Liver (tissue), 8 donors: ENCODE measurements at regions not wholly inside any gene's neighbourhood (a gene's known extent, or its start where the extent isn't known, plus 50 kb on each side); places are given as distances from the start of the nearest gene placed in this dataset.

Experiments
- DNase-seq: peaks from one replicate; pipeline ENCODE4 v3.0.0-alpha.2; 2017; ENCODE audit warnings: low spot score
- H3K27ac ChIP-seq, 2 donors: one replicate each; pipeline ENCODE4 v1.7.0; 2013; ENCODE audit warnings: inconsistent platforms in 2 of 2, low read length in 2 of 2, control low read depth in 1 of 2, low read depth in 1 of 2, mild to moderate bottlenecking in 1 of 2
- H3K27me3 ChIP-seq, 4 donors: one replicate each; pipeline versions ENCODE4 v1.6.1 to v1.7.0; 2013; ENCODE audit warnings: low read length in 3 of 4, inconsistent platforms in 1 of 4, mild to moderate bottlenecking in 1 of 4, moderate library complexity in 1 of 4; ENCODE audit not compliant: control insufficient read depth in 4 of 4, insufficient read depth in 4 of 4
- H3K36me3 ChIP-seq, 4 donors: one replicate each; pipeline versions ENCODE4 v1.6.1 to v1.7.0; 2013; ENCODE audit warnings: low read length in 3 of 4, mild to moderate bottlenecking in 3 of 4, low read depth in 1 of 4, moderate library complexity in 1 of 4; ENCODE audit not compliant: control insufficient read depth in 4 of 4, insufficient read depth in 3 of 4
- H3K4me1 ChIP-seq, 4 donors: one replicate each; pipeline versions ENCODE4 v1.6.1 to v1.7.0; 2013; ENCODE audit warnings: low read length in 3 of 4, mild to moderate bottlenecking in 3 of 4, moderate library complexity in 1 of 4; ENCODE audit not compliant: control insufficient read depth in 4 of 4, insufficient read depth in 4 of 4
- H3K4me3 ChIP-seq, 3 donors: one replicate each; pipeline versions ENCODE4 v1.6.1 to v1.7.0; 2013; ENCODE audit warnings: low read length in 3 of 3, control low read depth in 1 of 3, low read depth in 1 of 3, mild to moderate bottlenecking in 1 of 3
- H3K9ac ChIP-seq, 2 donors: one replicate each; pipeline ENCODE4 v1.7.0; 2013; ENCODE audit warnings: low read length in 2 of 2, mild to moderate bottlenecking in 2 of 2, moderate library complexity in 2 of 2, control low read depth in 1 of 2, low read depth in 1 of 2
- H3K9me3 ChIP-seq, 4 donors: one replicate each; pipeline versions ENCODE4 v1.6.1 to v1.7.0; 2013; ENCODE audit warnings: low read length in 3 of 4; ENCODE audit not compliant: control insufficient read depth in 4 of 4
- FOXA1 ChIP-seq: IDR thresholded peaks from 2 replicates; pipeline ENCODE4 v1.6.1; 2016; ENCODE audit warnings: antibody characterized with exemption
- FOXA2 ChIP-seq: IDR thresholded peaks from 2 replicates; pipeline ENCODE4 v1.6.1; 2016; ENCODE audit warnings: antibody characterized with exemption
- GABPA ChIP-seq, 2 donors: IDR thresholded peaks in 1 of 2; conservative IDR thresholded peaks in 1 of 2; 2 replicates each; pipeline ENCODE4 v1.6.1; 2016; ENCODE audit warnings: antibody characterized with exemption in 2 of 2, mild to moderate bottlenecking in 1 of 2, moderate library complexity in 1 of 2
- HNF4A ChIP-seq, 2 donors: conservative IDR thresholded peaks; 2 replicates each; pipeline ENCODE4 v1.6.1; 2016; ENCODE audit warnings: antibody characterized with exemption in 2 of 2, mild to moderate bottlenecking in 2 of 2
- HNF4G ChIP-seq: IDR thresholded peaks from 2 replicates; pipeline ENCODE4 v1.6.1; 2016; ENCODE audit warnings: antibody characterized with exemption
- JUND ChIP-seq, 2 donors: IDR thresholded peaks; 2 replicates each; pipeline ENCODE4 v1.6.1; 2016; ENCODE audit warnings: antibody characterized with exemption in 2 of 2
- NR2F2 ChIP-seq: IDR thresholded peaks from 2 replicates; pipeline ENCODE4 v1.6.1; 2016; ENCODE audit warnings: antibody characterized with exemption
- RAD21 ChIP-seq, 2 donors: IDR thresholded peaks; 2 replicates each; pipeline ENCODE4 v1.6.1; 2016; ENCODE audit warnings: antibody characterized with exemption in 2 of 2, mild to moderate bottlenecking in 2 of 2
- RXRA ChIP-seq, 2 donors: IDR thresholded peaks; 2 replicates each; pipeline ENCODE4 v1.6.1; 2017 to 2018; ENCODE audit warnings: antibody characterized with exemption in 2 of 2, mild to moderate bottlenecking in 1 of 2
- SP1 ChIP-seq: IDR thresholded peaks from 2 replicates; pipeline ENCODE4 v1.6.1; 2018; ENCODE audit warnings: antibody characterized with exemption, mild to moderate bottlenecking
- TAF1 ChIP-seq: conservative IDR thresholded peaks from 2 replicates; pipeline ENCODE4 v1.6.1; 2016; ENCODE audit warnings: antibody characterized with exemption, mild to moderate bottlenecking
- WGBS: extraction: QIAGEN DNeasy Blood & Tissue Kit; methylation state at CpG from one replicate; pipeline ENCODE4 v1.1.7; 2013; 5-methylcytosine and 5-hydroxymethylcytosine counted together
- TF ChIP-seq, protein P1 (sequence below): IDR thresholded peaks from 2 replicates; pipeline ENCODE4 v1.6.1; 2016; ENCODE audit warnings: antibody characterized with exemption
- TF ChIP-seq, protein P2 (sequence below): IDR thresholded peaks from 2 replicates; pipeline ENCODE4 v1.6.1; 2016; ENCODE audit warnings: antibody characterized with exemption
- TF ChIP-seq, protein P3 (sequence below): IDR thresholded peaks from 2 replicates; pipeline ENCODE4 v1.6.1; 2016; ENCODE audit warnings: antibody characterized with exemption, mild to moderate bottlenecking
- TF ChIP-seq, protein P4 (sequence below): fragments of 150-350 bp; IDR thresholded peaks from 2 replicates; pipeline ENCODE4 v1.5.1; 2017; ENCODE audit warnings: improper control_type of control experiment, low read depth, low read length; ENCODE audit not compliant: missing input control
- donor health status: healthy.
- donor health status: healthy.
- donor health status: healthy.
- donor health status: healthy.
- donor health status: healthy.

DNA sequence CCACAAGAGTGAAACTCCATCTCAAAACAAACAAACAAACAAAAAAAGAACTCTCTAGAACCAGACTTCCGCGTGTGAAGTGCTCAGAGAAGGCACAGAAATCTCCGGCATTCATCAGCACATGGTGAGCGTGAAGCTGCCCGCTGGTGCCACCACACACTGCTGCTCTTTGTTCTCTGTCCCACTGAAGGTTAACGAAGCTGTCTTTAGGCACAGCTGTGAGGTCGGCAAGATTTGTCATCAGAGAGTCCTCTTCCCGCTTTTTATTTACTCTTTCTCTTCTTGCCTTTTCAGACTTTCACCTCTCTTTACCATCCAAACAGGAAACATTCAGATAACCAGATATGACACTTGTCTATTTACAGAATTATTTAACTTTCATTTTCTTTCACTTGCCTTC lies 115.2 kb upstream of the ARGLU1 start:
- Histone ChIP-seq H3K9ac (no peak overlapping the region), H3K9me3 (no peaks in the 10 kb centered on the region), H3K4me1 (peaks cover 0 to 3% (median 1%) of the 10 kb centered on the region in 4 donors), H3K27ac (no peak overlapping the region), H3K36me3 (no peaks in the 10 kb centered on the region), H3K27me3 (no peaks in the 10 kb centered on the region), H3K4me3 (no peak overlapping the region)
- TF ChIP-seq, protein P1, sequence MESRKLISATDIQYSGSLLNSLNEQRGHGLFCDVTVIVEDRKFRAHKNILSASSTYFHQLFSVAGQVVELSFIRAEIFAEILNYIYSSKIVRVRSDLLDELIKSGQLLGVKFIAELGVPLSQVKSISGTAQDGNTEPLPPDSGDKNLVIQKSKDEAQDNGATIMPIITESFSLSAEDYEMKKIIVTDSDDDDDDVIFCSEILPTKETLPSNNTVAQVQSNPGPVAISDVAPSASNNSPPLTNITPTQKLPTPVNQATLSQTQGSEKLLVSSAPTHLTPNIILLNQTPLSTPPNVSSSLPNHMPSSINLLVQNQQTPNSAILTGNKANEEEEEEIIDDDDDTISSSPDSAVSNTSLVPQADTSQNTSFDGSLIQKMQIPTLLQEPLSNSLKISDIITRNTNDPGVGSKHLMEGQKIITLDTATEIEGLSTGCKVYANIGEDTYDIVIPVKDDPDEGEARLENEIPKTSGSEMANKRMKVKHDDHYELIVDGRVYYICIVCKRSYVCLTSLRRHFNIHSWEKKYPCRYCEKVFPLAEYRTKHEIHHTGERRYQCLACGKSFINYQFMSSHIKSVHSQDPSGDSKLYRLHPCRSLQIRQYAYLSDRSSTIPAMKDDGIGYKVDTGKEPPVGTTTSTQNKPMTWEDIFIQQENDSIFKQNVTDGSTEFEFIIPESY: no peak
- TF ChIP-seq, protein P2, sequence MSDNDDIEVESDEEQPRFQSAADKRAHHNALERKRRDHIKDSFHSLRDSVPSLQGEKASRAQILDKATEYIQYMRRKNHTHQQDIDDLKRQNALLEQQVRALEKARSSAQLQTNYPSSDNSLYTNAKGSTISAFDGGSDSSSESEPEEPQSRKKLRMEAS: no peak
- TF ChIP-seq, protein P3, sequence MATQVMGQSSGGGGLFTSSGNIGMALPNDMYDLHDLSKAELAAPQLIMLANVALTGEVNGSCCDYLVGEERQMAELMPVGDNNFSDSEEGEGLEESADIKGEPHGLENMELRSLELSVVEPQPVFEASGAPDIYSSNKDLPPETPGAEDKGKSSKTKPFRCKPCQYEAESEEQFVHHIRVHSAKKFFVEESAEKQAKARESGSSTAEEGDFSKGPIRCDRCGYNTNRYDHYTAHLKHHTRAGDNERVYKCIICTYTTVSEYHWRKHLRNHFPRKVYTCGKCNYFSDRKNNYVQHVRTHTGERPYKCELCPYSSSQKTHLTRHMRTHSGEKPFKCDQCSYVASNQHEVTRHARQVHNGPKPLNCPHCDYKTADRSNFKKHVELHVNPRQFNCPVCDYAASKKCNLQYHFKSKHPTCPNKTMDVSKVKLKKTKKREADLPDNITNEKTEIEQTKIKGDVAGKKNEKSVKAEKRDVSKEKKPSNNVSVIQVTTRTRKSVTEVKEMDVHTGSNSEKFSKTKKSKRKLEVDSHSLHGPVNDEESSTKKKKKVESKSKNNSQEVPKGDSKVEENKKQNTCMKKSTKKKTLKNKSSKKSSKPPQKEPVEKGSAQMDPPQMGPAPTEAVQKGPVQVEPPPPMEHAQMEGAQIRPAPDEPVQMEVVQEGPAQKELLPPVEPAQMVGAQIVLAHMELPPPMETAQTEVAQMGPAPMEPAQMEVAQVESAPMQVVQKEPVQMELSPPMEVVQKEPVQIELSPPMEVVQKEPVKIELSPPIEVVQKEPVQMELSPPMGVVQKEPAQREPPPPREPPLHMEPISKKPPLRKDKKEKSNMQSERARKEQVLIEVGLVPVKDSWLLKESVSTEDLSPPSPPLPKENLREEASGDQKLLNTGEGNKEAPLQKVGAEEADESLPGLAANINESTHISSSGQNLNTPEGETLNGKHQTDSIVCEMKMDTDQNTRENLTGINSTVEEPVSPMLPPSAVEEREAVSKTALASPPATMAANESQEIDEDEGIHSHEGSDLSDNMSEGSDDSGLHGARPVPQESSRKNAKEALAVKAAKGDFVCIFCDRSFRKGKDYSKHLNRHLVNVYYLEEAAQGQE: no peak
- TF ChIP-seq NR2F2: no peak
- TF ChIP-seq HNF4G: no peak
- no peak for TF ChIP-seq TAF1
- no peak for TF ChIP-seq HNF4A (conservative IDR thresholded peaks at IDR 0.05)
- TF ChIP-seq RAD21 (IDR thresholded peaks at IDR 0.05): no peak
- TF ChIP-seq FOXA2: no peak
- TF ChIP-seq, protein P4, sequence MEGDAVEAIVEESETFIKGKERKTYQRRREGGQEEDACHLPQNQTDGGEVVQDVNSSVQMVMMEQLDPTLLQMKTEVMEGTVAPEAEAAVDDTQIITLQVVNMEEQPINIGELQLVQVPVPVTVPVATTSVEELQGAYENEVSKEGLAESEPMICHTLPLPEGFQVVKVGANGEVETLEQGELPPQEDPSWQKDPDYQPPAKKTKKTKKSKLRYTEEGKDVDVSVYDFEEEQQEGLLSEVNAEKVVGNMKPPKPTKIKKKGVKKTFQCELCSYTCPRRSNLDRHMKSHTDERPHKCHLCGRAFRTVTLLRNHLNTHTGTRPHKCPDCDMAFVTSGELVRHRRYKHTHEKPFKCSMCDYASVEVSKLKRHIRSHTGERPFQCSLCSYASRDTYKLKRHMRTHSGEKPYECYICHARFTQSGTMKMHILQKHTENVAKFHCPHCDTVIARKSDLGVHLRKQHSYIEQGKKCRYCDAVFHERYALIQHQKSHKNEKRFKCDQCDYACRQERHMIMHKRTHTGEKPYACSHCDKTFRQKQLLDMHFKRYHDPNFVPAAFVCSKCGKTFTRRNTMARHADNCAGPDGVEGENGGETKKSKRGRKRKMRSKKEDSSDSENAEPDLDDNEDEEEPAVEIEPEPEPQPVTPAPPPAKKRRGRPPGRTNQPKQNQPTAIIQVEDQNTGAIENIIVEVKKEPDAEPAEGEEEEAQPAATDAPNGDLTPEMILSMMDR: no peak
- no peak for DNase-seq
- 44% methylated on average over 8 of the region's 8 CpGs for WGBS

DNA sequence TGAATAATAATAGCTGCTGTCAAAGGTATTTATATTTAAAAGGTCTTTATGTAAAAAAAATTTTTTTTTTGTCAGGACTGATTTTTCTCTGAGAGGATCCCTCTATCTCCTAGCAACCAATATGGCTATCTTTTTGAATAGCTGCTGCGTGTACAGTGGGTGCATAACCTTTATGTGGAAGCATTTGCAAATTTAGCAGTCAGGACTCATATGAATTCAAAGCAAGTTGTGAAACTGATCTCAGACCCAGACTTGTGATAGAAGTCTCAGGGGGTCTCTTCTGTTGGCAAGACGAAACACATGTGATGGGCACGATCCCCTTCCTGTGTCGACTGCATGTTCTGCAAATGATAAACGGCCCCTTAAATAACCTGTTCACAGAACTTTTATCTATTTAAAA lies 114.1 kb upstream of the ARGLU1 start:
- no peak for DNase-seq
- TF ChIP-seq RXRA (IDR thresholded peaks at IDR 0.05) (no peak), SP1 (no peak), GABPA (IDR thresholded peaks at IDR 0.05 in 1 of 2, conservative IDR thresholded peaks at IDR 0.05 in 1 of 2) (no peak), RAD21 (IDR thresholded peaks at IDR 0.05) (no peak), FOXA1 (no peak), HNF4G (no peak), JUND (IDR thresholded peaks at IDR 0.05) (no peak)
- TF ChIP-seq, protein P3: no peak
- TF ChIP-seq, protein P4: no peak
- TF ChIP-seq, protein P2: no peak
- Histone ChIP-seq H3K27ac (no peak overlapping the region), H3K4me1 (peaks cover 0 to 3% (median 1%) of the 10 kb centered on the region in 4 donors), H3K27me3 (no peaks in the 10 kb centered on the region), H3K9me3 (no peaks in the 10 kb centered on the region), H3K36me3 (no peaks in the 10 kb centered on the region), H3K9ac (no peak overlapping the region), H3K4me3 (no peak overlapping the region)
- 80% methylated on average over 5 of the region's 5 CpGs for WGBS
